HCT116 (cell line): ENCODE measurements at regions not wholly inside any gene's neighbourhood (a gene's known extent, or its start where the extent isn't known, plus 50 kb on each side); places are given as distances from the start of the nearest gene placed in this dataset.

Experiments used
- ATAC-seq: fragments of 200-7000 bp; cut with Tn5 transposase; 2 replicates; pipeline ENCODE4 v1.9.1; 2020; ENCODE audit warnings: mild to moderate bottlenecking, moderate library complexity
- BruUV-seq: library from RNA; stranded (reverse); fragments of 400-500 nt; replicated peaks from 2 replicates; lab custom pipeline; 2021; lab: Mats Ljungman, UMichigan
- CTCF ChIA-PET: fragments of 300-600 bp; sonication (Branson Sonifier 250); formaldehyde crosslinking; loops from one replicate; lab custom pipeline; 2021; ENCODE audit warnings: antibody characterized with exemption; lab: Charles Lee
- POLR2A ChIA-PET: fragments of 300-600, 350-600 bp; sonication (Branson Sonifier 250); formaldehyde crosslinking; loops from one replicate; lab custom pipeline; 2021; ENCODE audit warnings: antibody characterized with exemption; lab: Charles Lee
- RAD21 ChIA-PET, 2 experiments: fragments of 300-600 bp; sonication (Branson Sonifier 250); formaldehyde crosslinking; loops; one replicate each; lab custom pipeline; 2023; ENCODE audit warnings: low total read pairs in 2 of 2; ENCODE audit not compliant: uncharacterized antibody in 2 of 2, unreplicated experiment in 2 of 2, low non-redundant PET in 1 of 2; lab: Charles Lee
- DNase-seq: peaks from one replicate; pipeline ENCODE4 v3.0.0-alpha.2; 2010; ENCODE audit warnings: low read depth, low spot score
- H2AFZ ChIP-seq: fragments of 200-600 bp; shearing (Covaris generic), sonication (generic); 2 replicates; pipeline ENCODE4 v1.6.1; 2017; ENCODE audit warnings: low read depth, mixed run types, mixed read lengths, antibody characterized with exemption, low read length; ENCODE audit not compliant: poor library complexity, severe bottlenecking
- H3K27ac ChIP-seq: 2 replicates; pipeline ENCODE4 v1.5.1; 2012; ENCODE audit warnings: low read depth, low read length
- H3K27me3 ChIP-seq: fragments of 200-600 bp; sonication (generic); 2 replicates; pipeline ENCODE4 v1.6.1; 2016; ENCODE audit warnings: mixed run types, low read length, mixed read lengths; ENCODE audit not compliant: insufficient read depth
- H3K36me3 ChIP-seq, 2 experiments: fragments of 200-500 bp in 1 of 2; fragments of 200-600 bp in 1 of 2; sonication (Bioruptor generic) in 1 of 2; sonication (generic) in 1 of 2; 2 replicates each; pipeline versions ENCODE4 v1.5.1 to v1.6.1; 2014 to 2016; ENCODE audit warnings: low read length in 2 of 2, inconsistent platforms in 1 of 2, mixed read lengths in 1 of 2, mixed run types in 1 of 2; ENCODE audit not compliant: insufficient read depth in 2 of 2, control insufficient read depth in 1 of 2
- H3K4me1 ChIP-seq, 2 experiments: fragments of 200-600 bp in 1 of 2; sonication (generic) in 1 of 2; 2 replicates each; pipeline versions ENCODE4 v1.5.1 to v1.6.1; 2012 to 2017; ENCODE audit warnings: low read length in 2 of 2, inconsistent platforms in 1 of 2, mild to moderate bottlenecking in 1 of 2, mixed read lengths in 1 of 2, mixed run types in 1 of 2, moderate library complexity in 1 of 2; ENCODE audit not compliant: insufficient read depth in 2 of 2, control insufficient read depth in 1 of 2
- H3K4me2 ChIP-seq: fragments of 200-600 bp; sonication (generic); 2 replicates; pipeline ENCODE4 v1.6.1; 2017; ENCODE audit warnings: mixed run types, low read length, mixed read lengths
- H3K4me3 ChIP-seq, 2 experiments: fragments of 200-600 bp in 1 of 2; sonication (generic) in 1 of 2; replicated peaks in 1 of 2; 2 replicates each; pipeline ENCODE4 v1.5.1; 2011 to 2016; ENCODE audit warnings: low read length in 2 of 2, control low read depth in 1 of 2, low read depth in 1 of 2, mild to moderate bottlenecking in 1 of 2, mixed read lengths in 1 of 2, mixed run types in 1 of 2
- H3K79me2 ChIP-seq: fragments of 200-600 bp; sonication (generic); 2 replicates; pipeline ENCODE4 v1.6.1; 2017; ENCODE audit warnings: mild to moderate bottlenecking, mixed run types, low read length, moderate library complexity, mixed read lengths; ENCODE audit not compliant: insufficient read depth
- H3K9ac ChIP-seq: fragments of 200-600 bp; sonication (generic); 2 replicates; pipeline ENCODE4 v1.6.1; 2016; ENCODE audit warnings: low read length, mixed read lengths
- H3K9me2 ChIP-seq: fragments of 200-600 bp; sonication (generic), shearing (Covaris generic); 2 replicates; pipeline ENCODE4 v1.6.1; 2017; ENCODE audit warnings: mixed run types, mild to moderate bottlenecking, moderate library complexity; ENCODE audit not compliant: insufficient read depth
- H3K9me3 ChIP-seq, 2 experiments: fragments of 200-500 bp in 1 of 2; fragments of 200-600 bp in 1 of 2; sonication (Bioruptor generic) in 1 of 2; sonication (generic) in 1 of 2; 2 replicates each; pipeline ENCODE4 v1.6.1; 2014 to 2017; ENCODE audit warnings: low read length in 2 of 2, mixed read lengths in 2 of 2, inconsistent platforms in 1 of 2, low read depth in 1 of 2, mild to moderate bottlenecking in 1 of 2, mixed run types in 1 of 2, moderate library complexity in 1 of 2; ENCODE audit not compliant: control insufficient read depth in 1 of 2, insufficient read depth in 1 of 2
- H4K20me1 ChIP-seq: fragments of 200-600 bp; sonication (generic), shearing (Covaris generic); 2 replicates; pipeline ENCODE4 v1.6.1; 2017; ENCODE audit warnings: mixed run types, mild to moderate bottlenecking, moderate library complexity; ENCODE audit not compliant: insufficient read depth
- ATF3 ChIP-seq: IDR thresholded peaks from 2 replicates; pipeline ENCODE4 v1.6.1; 2012
- CBX3 ChIP-seq: IDR thresholded peaks from 2 replicates; pipeline ENCODE4 v1.6.1; 2012; ENCODE audit warnings: low read depth
- CTCF ChIP-seq, 3 experiments: fragments of 200-600 bp in 1 of 3; sonication (generic) in 1 of 3; IDR thresholded peaks in 2 of 3; conservative IDR thresholded peaks in 1 of 3; 2 replicates each; pipeline ENCODE4 v1.5.1; 2012 to 2017; ENCODE audit warnings: low read depth in 2 of 3, low read length in 2 of 3, antibody characterized with exemption in 1 of 3, borderline replicate concordance in 1 of 3, control low read depth in 1 of 3, mild to moderate bottlenecking in 1 of 3, mixed read lengths in 1 of 3, mixed run types in 1 of 3, moderate library complexity in 1 of 3; ENCODE audit not compliant: insufficient read depth in 1 of 3
- MAX ChIP-seq: IDR thresholded peaks from 2 replicates; pipeline ENCODE4 v1.6.1; 2012
- POLR2A ChIP-seq: IDR thresholded peaks from 2 replicates; pipeline ENCODE4 v1.7.0; 2011; ENCODE audit warnings: borderline replicate concordance; ENCODE audit not compliant: insufficient read depth, insufficient read length; ENCODE audit errors: extremely low read depth
- RAD21 ChIP-seq: IDR thresholded peaks from 2 replicates; pipeline ENCODE4 v1.6.1; 2012; ENCODE audit warnings: low read depth, mild to moderate bottlenecking
- REST ChIP-seq: IDR thresholded peaks from 2 replicates; pipeline ENCODE4 v1.6.1; 2012; ENCODE audit warnings: low read depth
- YY1 ChIP-seq: IDR thresholded peaks from 2 replicates; pipeline ENCODE4 v1.6.1; 2011; ENCODE audit warnings: low read length, low read depth, moderate library complexity, mild to moderate bottlenecking; ENCODE audit not compliant: insufficient replicate concordance; ENCODE audit errors: extremely low read depth
- ZFX ChIP-seq: fragments of 450-650 bp; IDR thresholded peaks from 2 replicates; pipeline ENCODE4 v1.6.1; 2017
- intact Hi-C: fragments of 100-400 bp; cut with micrococcal nuclease; formaldehyde crosslinking; loops from 2 replicates; pipeline ENCODE4 v1.10.0; 2022

- no peaks in the 10 kb centered on the region for H3K9me2 ChIP-seq
- DNase-seq, result no peak
- no peaks in the 10 kb centered on the region for H3K4me1 ChIP-seq
- H2AFZ ChIP-seq, result no peak overlapping the region
- BruUV-seq, result no TSS peak
- no peaks in the 10 kb centered on the region for H4K20me1 ChIP-seq
- no peak for TF ChIP-seq CBX3
- TF ChIP-seq ZFX, result no peak
- TF ChIP-seq YY1, result no peak
- TF ChIP-seq MAX, result no peak
- no peak for TF ChIP-seq ATF3
- no peak for TF ChIP-seq RAD21
- TF ChIP-seq REST, result no peak
- TF ChIP-seq CTCF (IDR thresholded peaks at IDR 0.05 in 2 of 3, conservative IDR thresholded peaks at IDR 0.05 in 1 of 3; ENCODE audit: borderline replicate concordance in 1 of 3, insufficient read depth in 1 of 3, low read depth in 2 of 3, low read length in 2 of 3), result no peak
- no peak for TF ChIP-seq POLR2A
- POLR2A ChIA-PET, result no interaction called here
- ATAC-seq, result no peak
- H3K4me3 ChIP-seq, result no peak overlapping the region
- H3K4me2 ChIP-seq, result no peak overlapping the region
- no peak overlapping the region for H3K9ac ChIP-seq
- H3K27me3 ChIP-seq, result no peaks in the 10 kb centered on the region
- no peaks in the 10 kb centered on the region for H3K9me3 ChIP-seq
- RAD21 ChIA-PET, result no interaction called here
- no peaks in the 10 kb centered on the region for H3K36me3 ChIP-seq
- CTCF ChIA-PET, result no interaction called here
- no peaks in the 10 kb centered on the region for H3K79me2 ChIP-seq
- H3K27ac ChIP-seq, result no peak overlapping the region
- intact Hi-C loops, result no loop called here
These were observed 212.0 kb downstream of the PRDM2 start for GRCh38 chr1:13911697-13912619.
